HCT116 (cell line): ENCODE measurements at regions not wholly inside any gene's neighbourhood (a gene's known extent, or its start where the extent isn't known, plus 50 kb on each side); places are given as distances from the start of the nearest gene placed in this dataset.

ENCODE experiments used
- ATAC-seq: fragments of 200-7000 bp; cut with Tn5 transposase; 2 replicates; pipeline ENCODE4 v1.9.1; 2020; ENCODE audit warnings: mild to moderate bottlenecking, moderate library complexity
- BruUV-seq: library from RNA; stranded (reverse); fragments of 400-500 nt; replicated peaks from 2 replicates; lab custom pipeline; 2021; lab: Mats Ljungman, UMichigan
- CTCF ChIA-PET: fragments of 300-600 bp; sonication (Branson Sonifier 250); formaldehyde crosslinking; loops from one replicate; lab custom pipeline; 2021; ENCODE audit warnings: antibody characterized with exemption; lab: Charles Lee
- POLR2A ChIA-PET: fragments of 300-600, 350-600 bp; sonication (Branson Sonifier 250); formaldehyde crosslinking; loops from one replicate; lab custom pipeline; 2021; ENCODE audit warnings: antibody characterized with exemption; lab: Charles Lee
- RAD21 ChIA-PET, 2 experiments: fragments of 300-600 bp; sonication (Branson Sonifier 250); formaldehyde crosslinking; loops; one replicate each; lab custom pipeline; 2023; ENCODE audit warnings: low total read pairs in 2 of 2; ENCODE audit not compliant: uncharacterized antibody in 2 of 2, unreplicated experiment in 2 of 2, low non-redundant PET in 1 of 2; lab: Charles Lee
- DNase-seq: peaks from one replicate; pipeline ENCODE4 v3.0.0-alpha.2; 2010; ENCODE audit warnings: low read depth, low spot score
- H2AFZ ChIP-seq: fragments of 200-600 bp; shearing (Covaris generic), sonication (generic); 2 replicates; pipeline ENCODE4 v1.6.1; 2017; ENCODE audit warnings: low read depth, mixed run types, mixed read lengths, antibody characterized with exemption, low read length; ENCODE audit not compliant: poor library complexity, severe bottlenecking
- H3K27ac ChIP-seq: 2 replicates; pipeline ENCODE4 v1.5.1; 2012; ENCODE audit warnings: low read depth, low read length
- H3K27me3 ChIP-seq: fragments of 200-600 bp; sonication (generic); 2 replicates; pipeline ENCODE4 v1.6.1; 2016; ENCODE audit warnings: mixed run types, low read length, mixed read lengths; ENCODE audit not compliant: insufficient read depth
- H3K36me3 ChIP-seq, 2 experiments: fragments of 200-500 bp in 1 of 2; fragments of 200-600 bp in 1 of 2; sonication (Bioruptor generic) in 1 of 2; sonication (generic) in 1 of 2; 2 replicates each; pipeline versions ENCODE4 v1.5.1 to v1.6.1; 2014 to 2016; ENCODE audit warnings: low read length in 2 of 2, inconsistent platforms in 1 of 2, mixed read lengths in 1 of 2, mixed run types in 1 of 2; ENCODE audit not compliant: insufficient read depth in 2 of 2, control insufficient read depth in 1 of 2
- H3K4me1 ChIP-seq, 2 experiments: fragments of 200-600 bp in 1 of 2; sonication (generic) in 1 of 2; 2 replicates each; pipeline versions ENCODE4 v1.5.1 to v1.6.1; 2012 to 2017; ENCODE audit warnings: low read length in 2 of 2, inconsistent platforms in 1 of 2, mild to moderate bottlenecking in 1 of 2, mixed read lengths in 1 of 2, mixed run types in 1 of 2, moderate library complexity in 1 of 2; ENCODE audit not compliant: insufficient read depth in 2 of 2, control insufficient read depth in 1 of 2
- H3K4me2 ChIP-seq: fragments of 200-600 bp; sonication (generic); 2 replicates; pipeline ENCODE4 v1.6.1; 2017; ENCODE audit warnings: mixed run types, low read length, mixed read lengths
- H3K4me3 ChIP-seq, 2 experiments: fragments of 200-600 bp in 1 of 2; sonication (generic) in 1 of 2; replicated peaks in 1 of 2; 2 replicates each; pipeline ENCODE4 v1.5.1; 2011 to 2016; ENCODE audit warnings: low read length in 2 of 2, control low read depth in 1 of 2, low read depth in 1 of 2, mild to moderate bottlenecking in 1 of 2, mixed read lengths in 1 of 2, mixed run types in 1 of 2
- H3K79me2 ChIP-seq: fragments of 200-600 bp; sonication (generic); 2 replicates; pipeline ENCODE4 v1.6.1; 2017; ENCODE audit warnings: mild to moderate bottlenecking, mixed run types, low read length, moderate library complexity, mixed read lengths; ENCODE audit not compliant: insufficient read depth
- H3K9ac ChIP-seq: fragments of 200-600 bp; sonication (generic); 2 replicates; pipeline ENCODE4 v1.6.1; 2016; ENCODE audit warnings: low read length, mixed read lengths
- H3K9me2 ChIP-seq: fragments of 200-600 bp; sonication (generic), shearing (Covaris generic); 2 replicates; pipeline ENCODE4 v1.6.1; 2017; ENCODE audit warnings: mixed run types, mild to moderate bottlenecking, moderate library complexity; ENCODE audit not compliant: insufficient read depth
- H3K9me3 ChIP-seq, 2 experiments: fragments of 200-500 bp in 1 of 2; fragments of 200-600 bp in 1 of 2; sonication (Bioruptor generic) in 1 of 2; sonication (generic) in 1 of 2; 2 replicates each; pipeline ENCODE4 v1.6.1; 2014 to 2017; ENCODE audit warnings: low read length in 2 of 2, mixed read lengths in 2 of 2, inconsistent platforms in 1 of 2, low read depth in 1 of 2, mild to moderate bottlenecking in 1 of 2, mixed run types in 1 of 2, moderate library complexity in 1 of 2; ENCODE audit not compliant: control insufficient read depth in 1 of 2, insufficient read depth in 1 of 2
- H4K20me1 ChIP-seq: fragments of 200-600 bp; sonication (generic), shearing (Covaris generic); 2 replicates; pipeline ENCODE4 v1.6.1; 2017; ENCODE audit warnings: mixed run types, mild to moderate bottlenecking, moderate library complexity; ENCODE audit not compliant: insufficient read depth
- CEBPB ChIP-seq: IDR thresholded peaks from 2 replicates; pipeline ENCODE4 v1.6.1; 2012; ENCODE audit warnings: low read depth
- CTCF ChIP-seq, 3 experiments: fragments of 200-600 bp in 1 of 3; sonication (generic) in 1 of 3; IDR thresholded peaks in 2 of 3; conservative IDR thresholded peaks in 1 of 3; 2 replicates each; pipeline ENCODE4 v1.5.1; 2012 to 2017; ENCODE audit warnings: low read depth in 2 of 3, low read length in 2 of 3, antibody characterized with exemption in 1 of 3, borderline replicate concordance in 1 of 3, control low read depth in 1 of 3, mild to moderate bottlenecking in 1 of 3, mixed read lengths in 1 of 3, mixed run types in 1 of 3, moderate library complexity in 1 of 3; ENCODE audit not compliant: insufficient read depth in 1 of 3
- EGR1 ChIP-seq: IDR thresholded peaks from 2 replicates; pipeline ENCODE4 v1.6.1; 2012; ENCODE audit warnings: low read depth
- ELF1 ChIP-seq: IDR thresholded peaks from 2 replicates; pipeline ENCODE4 v1.6.1; 2012; ENCODE audit warnings: low read depth, borderline replicate concordance
- EZH2 ChIP-seq: fragments of 200-600 bp; sonication (generic); IDR thresholded peaks from 2 replicates; pipeline ENCODE4 v1.6.1; 2017; ENCODE audit warnings: antibody characterized with exemption, mixed run types
- FOSL1 ChIP-seq: IDR thresholded peaks from 2 replicates; pipeline ENCODE4 v1.6.1; 2012; ENCODE audit warnings: low read depth
- POLR2AphosphoS5 ChIP-seq: IDR thresholded peaks from 2 replicates; pipeline ENCODE4 v1.6.1; 2011; ENCODE audit warnings: mild to moderate bottlenecking, low read depth, low read length, moderate library complexity
- RAD21 ChIP-seq: IDR thresholded peaks from 2 replicates; pipeline ENCODE4 v1.6.1; 2012; ENCODE audit warnings: low read depth, mild to moderate bottlenecking
- REST ChIP-seq: IDR thresholded peaks from 2 replicates; pipeline ENCODE4 v1.6.1; 2012; ENCODE audit warnings: low read depth
- SIN3A ChIP-seq: IDR thresholded peaks from 2 replicates; pipeline ENCODE4 v1.6.1; 2012; ENCODE audit warnings: low read depth
- SP1 ChIP-seq: IDR thresholded peaks from 2 replicates; pipeline ENCODE4 v1.6.1; 2012; ENCODE audit warnings: low read depth
- SRF ChIP-seq: IDR thresholded peaks from 2 replicates; pipeline ENCODE4 v1.6.1; 2012; ENCODE audit warnings: low read depth
- YY1 ChIP-seq: IDR thresholded peaks from 2 replicates; pipeline ENCODE4 v1.6.1; 2011; ENCODE audit warnings: low read length, low read depth, moderate library complexity, mild to moderate bottlenecking; ENCODE audit not compliant: insufficient replicate concordance; ENCODE audit errors: extremely low read depth
- ZNF274 ChIP-seq: fragments of 200-500 bp; sonication (Bioruptor generic); IDR thresholded peaks from 2 replicates; pipeline ENCODE4 v1.6.1; 2014; ENCODE audit warnings: mild to moderate bottlenecking, low read depth, low read length, inconsistent platforms
- intact Hi-C: fragments of 100-400 bp; cut with micrococcal nuclease; formaldehyde crosslinking; loops from 2 replicates; pipeline ENCODE4 v1.10.0; 2022

- H3K36me3 ChIP-seq, result no peaks in the 10 kb centered on the region
- H3K4me1 ChIP-seq, result no peaks in the 10 kb centered on the region
- no peak overlapping the region for H3K27ac ChIP-seq
- ChIA-PET POLR2A (no interaction called here), CTCF (interaction anchor here (0.7 kb wide), 1 partner anchor 42 kb away, joined by 4 read pairs; no protein-coding TSS in a partner anchor), RAD21 (no interaction called here)
- H3K79me2 ChIP-seq, result no peaks in the 10 kb centered on the region
- intact Hi-C loops, result no loop called here
- no peak overlapping the region for H3K4me2 ChIP-seq
- no peaks in the 10 kb centered on the region for H3K9me2 ChIP-seq
- ATAC-seq, result no peak
- no peak overlapping the region for H2AFZ ChIP-seq
- no peak overlapping the region for H3K9ac ChIP-seq
- no peaks in the 10 kb centered on the region for H3K9me3 ChIP-seq
- no peak overlapping the region for H3K4me3 ChIP-seq
- peaks cover 42% of the 10 kb centered on the region; the same call in 1 of the 2 replicates for H3K27me3 ChIP-seq
- no TSS peak for BruUV-seq
- DNase-seq, result no peak
- TF ChIP-seq RAD21, result no peak
- no peak for TF ChIP-seq YY1
- no peak for TF ChIP-seq EGR1
- TF ChIP-seq SIN3A, result no peak
- TF ChIP-seq ELF1, result no peak
- no peak for TF ChIP-seq SRF
- no peak for TF ChIP-seq CTCF (IDR thresholded peaks at IDR 0.05 in 2 of 3, conservative IDR thresholded peaks at IDR 0.05 in 1 of 3; ENCODE audit: borderline replicate concordance in 1 of 3, insufficient read depth in 1 of 3, low read depth in 2 of 3, low read length in 2 of 3)
- TF ChIP-seq ZNF274, result no peak
- no peak for TF ChIP-seq EZH2
- TF ChIP-seq POLR2AphosphoS5, result no peak
- no peak for TF ChIP-seq REST
- TF ChIP-seq FOSL1, result no peak
- TF ChIP-seq SP1, result no peak
- TF ChIP-seq CEBPB, result no peak
- no peaks in the 10 kb centered on the region for H4K20me1 ChIP-seq
Measured at GRCh38 chr17:12250973-12251372, 230.3 kb downstream of the MAP2K4 start.
